HG03354 (cell line): ENCODE measurements at regions not wholly inside any gene's neighbourhood (a gene's known extent, or its start where the extent isn't known, plus 50 kb on each side); places are given as distances from the start of the nearest gene placed in this dataset.
"Not testable (repeated sequence)": the region's sequence is repeated elsewhere in the genome, so short reads cannot be mapped to it uniquely, and the experiment has no call there.

Experiments used
- ATAC-seq: cut with Tn5 transposase; IDR thresholded peaks from one replicate; pipeline ENCODE4 v1.9.1; 2021; ENCODE audit warnings: mild to moderate bottlenecking; ENCODE audit not compliant: unreplicated experiment, poor library complexity, severe bottlenecking

- not testable (repeated sequence) for ATAC-seq
These were observed 940.2 kb downstream of the PRIM2 start for GRCh38 chr6:58257625-58258024.

GRCh38 chr6:58290177-58290576, 972.7 kb downstream of the PRIM2 start:
- no peak for ATAC-seq

- ATAC-seq: not testable (repeated sequence)
These were observed 973.9 kb downstream of the PRIM2 start for GRCh38 chr6:58291319-58291718.

- ATAC-seq: not testable (repeated sequence)
These were observed 990.5 kb downstream of the PRIM2 start for GRCh38 chr6:58307901-58308300.

- not testable (repeated sequence) for ATAC-seq
These were observed 1014.7 kb downstream of the PRIM2 start for GRCh38 chr6:58332108-58332507.

GRCh38 chr6:58342287-58342686, 1024.9 kb downstream of the PRIM2 start:
- ATAC-seq: not testable (repeated sequence)

GRCh38 chr6:58347534-58347933, 1030.1 kb downstream of the PRIM2 start:
- not testable (repeated sequence) for ATAC-seq

- ATAC-seq: not testable (repeated sequence)
These were observed 1034.2 kb downstream of the PRIM2 start for GRCh38 chr6:58351619-58352018.

- not testable (repeated sequence) for ATAC-seq
These were observed 1041.0 kb downstream of the PRIM2 start for GRCh38 chr6:58358452-58358851.

- ATAC-seq: not testable (repeated sequence)
These were observed 1048.4 kb downstream of the PRIM2 start for GRCh38 chr6:58365856-58366255.

GRCh38 chr6:58406659-58407058, 1089.2 kb downstream of the PRIM2 start:
- ATAC-seq: not testable (repeated sequence)

GRCh38 chr6:58419321-58419720, 1101.9 kb downstream of the PRIM2 start:
- ATAC-seq: no peak
